Esophagus muscularis mucosa (tissue), 2 donors: ENCODE measurements at regions not wholly inside any gene's neighbourhood (a gene's known extent, or its start where the extent isn't known, plus 50 kb on each side); places are given as distances from the start of the nearest gene placed in this dataset.

Source experiments
- POLR2A ChIP-seq: fragments of 450-650 bp; IDR thresholded peaks from one replicate; pipeline ENCODE4 v1.6.1; 2017; ENCODE audit warnings: antibody characterized with exemption, moderate library complexity, mild to moderate bottlenecking, low read depth
- POLR2AphosphoS5 ChIP-seq, 2 donors: sonication (generic); formaldehyde crosslinking; IDR thresholded peaks; one replicate each; pipeline ENCODE4 v1.6.1; 2017; ENCODE audit warnings: antibody characterized with exemption in 2 of 2

GRCh38 chr19:20471431-20471830 lies 94.2 kb downstream of the ZNF737 start:
- TF ChIP-seq POLR2AphosphoS5 (IDR thresholded peaks at IDR 0.05) (no peak), POLR2A (no peak)
